ENCODE measurements at regions not wholly inside any gene's neighbourhood (a gene's known extent, or its start where the extent isn't known, plus 50 kb on each side); places are given as distances from the start of the nearest gene placed in this dataset.

- no peak overlapping the region for H3K27ac ChIP-seq
- no peak overlapping the region for H3K4me3 ChIP-seq
- H3K9me3 ChIP-seq (ENCODE audit: low read depth) = no peaks in the 10 kb centered on the region
- no peak for TF ChIP-seq EZH2phosphoT487 (IDR thresholded peaks at IDR 0.05; ENCODE audit: insufficient read depth, low read depth)
- TF ChIP-seq EZH2 (IDR thresholded peaks at IDR 0.05; ENCODE audit: insufficient read depth, poor library complexity, severe bottlenecking) = no peak
- 39 to 45% methylated on average over 4 of the region's 4 CpGs for WGBS, 2 experiments (ENCODE audit: low coverage in 1 of 2, low lambda C conversion rate in 2 of 2, missing lambda C conversion rate in 2 of 2)
- no peak overlapping the region for H3K4me2 ChIP-seq (ENCODE audit: unreplicated experiment)
- H3K36me3 ChIP-seq (ENCODE audit: low read depth) = no peaks in the 10 kb centered on the region
- no peaks in the 10 kb centered on the region for H3K4me1 ChIP-seq (ENCODE audit: insufficient read depth)
- no peak overlapping the region for H2AFZ ChIP-seq
- DNase-seq = no peak
- no peaks in the 10 kb centered on the region for H3K27me3 ChIP-seq (replicated peaks; ENCODE audit: insufficient read depth)
- no peaks in the 10 kb centered on the region for H3K79me2 ChIP-seq (ENCODE audit: insufficient read depth)
- no peaks in the 10 kb centered on the region for H3F3A ChIP-seq (ENCODE audit: insufficient read depth)
- no peaks in the 10 kb centered on the region for H4K20me1 ChIP-seq (ENCODE audit: insufficient read depth)
- in situ Hi-C loops (cut with MboI) = no loop called here
- no peak overlapping the region for H3K9ac ChIP-seq
- no peaks in the 10 kb centered on the region for H3K9me2 ChIP-seq (ENCODE audit: insufficient read depth)
Observed at GRCh38 chr7:153012203-153012602, 252.7 kb downstream of the ACTR3B start.

DNA sequence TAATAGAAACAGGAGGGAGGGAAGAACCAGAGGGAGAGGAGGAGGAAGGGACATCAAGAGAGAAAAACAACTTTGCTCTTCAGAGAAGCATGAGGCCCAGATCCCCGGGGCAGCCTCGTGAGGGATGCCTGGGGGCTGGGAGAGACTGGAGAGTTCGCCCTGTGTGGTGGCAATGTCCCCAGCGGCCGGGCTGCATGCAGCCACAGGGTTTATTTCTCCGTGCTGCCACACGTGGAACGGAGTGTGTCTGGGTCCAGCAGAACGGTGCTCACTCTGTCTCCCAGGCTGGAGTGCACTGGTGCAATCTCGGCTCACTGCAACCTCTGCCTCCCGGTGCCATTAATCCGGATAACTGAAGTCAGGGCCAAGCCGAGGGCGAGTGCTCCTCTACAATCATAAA, 257.7 kb downstream of the ACTR3B start:
- Histone ChIP-seq H4K20me1 (ENCODE audit: insufficient read depth) (no peaks in the 10 kb centered on the region), H3K36me3 (ENCODE audit: low read depth) (no peaks in the 10 kb centered on the region), H3K9ac (no peak overlapping the region), H2AFZ (no peak overlapping the region), H3K27me3 (replicated peaks; ENCODE audit: insufficient read depth) (no peaks in the 10 kb centered on the region), H3K9me3 (ENCODE audit: low read depth) (no peaks in the 10 kb centered on the region), H3K4me2 (ENCODE audit: unreplicated experiment) (no peak overlapping the region), H3K27ac (no peak overlapping the region), H3K4me1 (ENCODE audit: insufficient read depth) (no peaks in the 10 kb centered on the region), H3F3A (ENCODE audit: insufficient read depth) (no peaks in the 10 kb centered on the region), H3K4me3 (no peak overlapping the region), H3K79me2 (ENCODE audit: insufficient read depth) (no peaks in the 10 kb centered on the region), H3K9me2 (ENCODE audit: insufficient read depth) (no peaks in the 10 kb centered on the region)
- TF ChIP-seq EZH2phosphoT487 (IDR thresholded peaks at IDR 0.05; ENCODE audit: insufficient read depth, low read depth) (no peak), EZH2 (IDR thresholded peaks at IDR 0.05; ENCODE audit: insufficient read depth, poor library complexity, severe bottlenecking) (no peak)
- 29 to 35% methylated on average over 14 of the region's 14 CpGs for WGBS, 2 experiments (ENCODE audit: low coverage in 1 of 2, low lambda C conversion rate in 2 of 2, missing lambda C conversion rate in 2 of 2)
- DNase-seq = no peak
- in situ Hi-C loops (cut with MboI) = no loop called here

DNA sequence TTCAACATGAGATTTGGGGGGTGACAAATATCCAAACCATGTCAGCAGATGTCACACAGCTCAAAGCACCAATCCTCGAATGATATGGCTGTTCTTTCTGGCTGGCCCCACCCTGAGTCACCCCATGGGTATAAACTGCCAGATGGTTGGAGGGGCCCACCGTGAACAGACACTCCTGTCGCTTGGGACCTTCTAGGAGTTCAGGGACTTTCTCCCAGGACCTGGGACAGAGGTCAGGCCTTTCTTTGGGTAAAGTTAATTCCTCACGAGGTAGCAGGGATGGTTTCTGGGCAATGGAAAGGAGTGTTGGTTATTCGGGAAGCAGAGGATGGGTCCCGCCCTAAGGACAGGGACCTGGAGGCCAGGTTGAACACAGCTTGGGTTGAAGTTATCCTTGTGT, 262.0 kb downstream of the ACTR3B start:
- Histone ChIP-seq H3K9me2 (ENCODE audit: insufficient read depth) (no peaks in the 10 kb centered on the region), H3K9ac (no peak overlapping the region), H3K4me1 (ENCODE audit: insufficient read depth) (no peaks in the 10 kb centered on the region), H3K4me3 (no peak overlapping the region), H3K79me2 (ENCODE audit: insufficient read depth) (no peaks in the 10 kb centered on the region), H3K27ac (no peak overlapping the region), H3K27me3 (replicated peaks; ENCODE audit: insufficient read depth) (no peaks in the 10 kb centered on the region), H3F3A (ENCODE audit: insufficient read depth) (no peaks in the 10 kb centered on the region), H3K4me2 (ENCODE audit: unreplicated experiment) (no peak overlapping the region), H2AFZ (no peak overlapping the region), H3K36me3 (ENCODE audit: low read depth) (no peaks in the 10 kb centered on the region), H3K9me3 (ENCODE audit: low read depth) (no peaks in the 10 kb centered on the region), H4K20me1 (ENCODE audit: insufficient read depth) (no peaks in the 10 kb centered on the region)
- in situ Hi-C loops (cut with MboI) = no loop called here
- no peak for DNase-seq
- TF ChIP-seq EZH2 (IDR thresholded peaks at IDR 0.05; ENCODE audit: insufficient read depth, poor library complexity, severe bottlenecking) (no peak), EZH2phosphoT487 (IDR thresholded peaks at IDR 0.05; ENCODE audit: insufficient read depth, low read depth) (no peak)
- whole genome bisulfite sequencing, 2 experiments (ENCODE audit: low coverage in 1 of 2, low lambda C conversion rate in 2 of 2, missing lambda C conversion rate in 2 of 2) = 10 to 20% methylated on average over 6 of the region's 6 CpGs

DNA sequence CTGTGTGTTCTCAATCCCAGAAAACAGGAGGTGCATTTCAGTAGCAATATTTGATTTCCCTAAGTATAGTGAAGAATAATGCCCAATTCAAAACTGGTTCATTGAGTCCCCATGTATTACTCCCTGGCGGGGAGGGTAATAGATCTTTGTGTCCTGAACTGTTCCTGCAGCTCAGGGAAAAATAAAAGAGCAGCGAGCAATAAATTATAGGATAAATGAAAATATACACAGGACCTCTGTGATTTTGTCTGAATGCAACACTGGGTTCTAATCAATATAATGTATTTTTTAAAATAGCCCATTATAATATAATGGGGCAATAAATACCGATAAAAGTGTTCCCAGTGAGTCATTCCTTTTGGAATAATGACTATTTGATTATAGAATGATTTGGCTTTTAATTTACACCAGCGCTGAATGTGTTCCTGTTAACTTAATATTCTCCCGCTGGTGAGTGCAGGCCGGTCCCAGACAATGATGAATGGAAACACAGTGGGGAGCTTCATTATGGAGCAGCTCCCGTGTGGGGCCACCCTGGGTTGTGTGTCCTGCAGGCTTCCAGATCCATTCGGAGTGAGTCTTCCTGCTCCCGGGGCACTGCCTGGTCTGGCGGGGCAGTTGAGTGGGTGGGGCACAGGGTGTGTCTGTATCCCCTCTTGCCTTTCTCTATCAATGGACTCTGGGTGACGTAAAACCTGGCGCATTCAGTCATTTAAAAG, 263.1 kb downstream of the ACTR3B start:
- Histone ChIP-seq H3K27ac (no peak overlapping the region), H3K79me2 (ENCODE audit: insufficient read depth) (no peaks in the 10 kb centered on the region), H3K27me3 (replicated peaks; ENCODE audit: insufficient read depth) (no peaks in the 10 kb centered on the region), H3K9me2 (ENCODE audit: insufficient read depth) (no peaks in the 10 kb centered on the region), H3K36me3 (ENCODE audit: low read depth) (no peaks in the 10 kb centered on the region), H4K20me1 (ENCODE audit: insufficient read depth) (no peaks in the 10 kb centered on the region), H3K4me3 (no peak overlapping the region), H3K4me2 (ENCODE audit: unreplicated experiment) (no peak overlapping the region), H3F3A (ENCODE audit: insufficient read depth) (no peaks in the 10 kb centered on the region), H3K9me3 (ENCODE audit: low read depth) (no peaks in the 10 kb centered on the region), H3K4me1 (ENCODE audit: insufficient read depth) (no peaks in the 10 kb centered on the region), H2AFZ (no peak overlapping the region), H3K9ac (no peak overlapping the region)
- TF ChIP-seq EZH2 (IDR thresholded peaks at IDR 0.05; ENCODE audit: insufficient read depth, poor library complexity, severe bottlenecking) = no peak
- TF ChIP-seq EZH2phosphoT487 (IDR thresholded peaks at IDR 0.05; ENCODE audit: insufficient read depth, low read depth) = no peak
- no peak for DNase-seq
- 12 to 15% methylated on average over 12 of the region's 12 CpGs for WGBS, 2 experiments (ENCODE audit: low coverage in 1 of 2, low lambda C conversion rate in 2 of 2, missing lambda C conversion rate in 2 of 2)
- in situ Hi-C loops (cut with MboI) = no loop called here
